ENCODE measurements at regions not wholly inside any gene's neighbourhood (a gene's known extent, or its start where the extent isn't known, plus 50 kb on each side); places are given as distances from the start of the nearest gene placed in this dataset.
"Not testable (repeated sequence)": the region's sequence is repeated elsewhere in the genome, so short reads cannot be mapped to it uniquely, and the experiment has no call there.

GRCh38 chr16:50487528-50487927 is 60.7 kb upstream of the NKD1 start:
- Histone ChIP-seq H3K4me3 (ENCODE audit: low read depth, low read length) (no peak overlapping the region), H3K27ac (ENCODE audit: extremely low read depth, low read depth, low read length) (no peak overlapping the region), H3K9me3 (ENCODE audit: control insufficient read depth, insufficient read depth, low read depth, low read length) (no peaks in the 10 kb centered on the region), H3K36me3 (ENCODE audit: control insufficient read depth in 2 of 2, insufficient read depth in 1 of 2, low read length in 2 of 2) (no peaks in the 10 kb centered on the region), H3K4me1 (ENCODE audit: control insufficient read depth, insufficient read depth, low read length) (no peaks in the 10 kb centered on the region)
- ChIA-PET CTCF (no interaction called here), POLR2A (no interaction called here)
- TF ChIP-seq ZNF530 (tag by site-specific recombination; IDR thresholded peaks at IDR 0.05; ENCODE audit: low read depth) (no peak), ZNF555 (tag by site-specific recombination; conservative IDR thresholded peaks at IDR 0.05) (no peak), ZFP69B (tag by site-specific recombination; IDR thresholded peaks at IDR 0.05) (no peak), ZNF707 (tag by site-specific recombination; IDR thresholded peaks at IDR 0.05) (no peak), MEIS1 (CRISPR knock-in tag; IDR thresholded peaks at IDR 0.05; ENCODE audit: borderline replicate concordance) (no peak), ZIC2 (tag by site-specific recombination; IDR thresholded peaks at IDR 0.05) (no peak), ZNF266 (tag by site-specific recombination; IDR thresholded peaks at IDR 0.05; ENCODE audit: low read depth) (no peak), ZNF521 (tag by site-specific recombination; IDR thresholded peaks at IDR 0.05) (no peak), ZNF324 (tag by site-specific recombination; IDR thresholded peaks at IDR 0.05) (no peak)

- peak; percentile 89 for TF ChIP-seq ZNF513 (tag by site-specific recombination; IDR thresholded peaks at IDR 0.05)
- CTCF ChIA-PET, result interaction anchor here (1.8 kb wide), 1 partner anchor 24 kb away, joined by 7 read pairs; no protein-coding TSS in a partner anchor
- H3K36me3 ChIP-seq (ENCODE audit: control insufficient read depth in 2 of 2, insufficient read depth in 1 of 2, low read length in 2 of 2); POLR2A ChIA-PET; H3K4me1 ChIP-seq (ENCODE audit: control insufficient read depth, insufficient read depth, low read length); H3K9me3 ChIP-seq (ENCODE audit: control insufficient read depth, insufficient read depth, low read depth, low read length); H3K27ac ChIP-seq (ENCODE audit: extremely low read depth, low read depth, low read length); H3K4me3 ChIP-seq (ENCODE audit: low read depth, low read length): not testable (repeated sequence)
Measured at GRCh38 chr16:50486162-50486561, 62.0 kb upstream of the NKD1 start.

GRCh38 chr16:50485232-50485631 is 63.0 kb upstream of the NKD1 start:
- H3K9me3 ChIP-seq (ENCODE audit: control insufficient read depth, insufficient read depth, low read depth, low read length), result no peaks in the 10 kb centered on the region
- H3K4me1 ChIP-seq (ENCODE audit: control insufficient read depth, insufficient read depth, low read length), result no peaks in the 10 kb centered on the region
- ChIA-PET CTCF (interaction anchor here (0.7 to 1.8 kb wide), 3 partner anchors 25 to 56 kb away, joined by 3 to 7 read pairs (median 3); no protein-coding TSS in a partner anchor), POLR2A (no interaction called here)
- H3K27ac ChIP-seq (ENCODE audit: extremely low read depth, low read depth, low read length), result no peak overlapping the region
- no peaks in the 10 kb centered on the region for H3K36me3 ChIP-seq (ENCODE audit: control insufficient read depth in 2 of 2, insufficient read depth in 1 of 2, low read length in 2 of 2)
- no peak overlapping the region for H3K4me3 ChIP-seq (ENCODE audit: low read depth, low read length)
- TF ChIP-seq BCL6B (tag by site-specific recombination; IDR thresholded peaks at IDR 0.05) (no peak), HIC1 (tag by site-specific recombination; IDR thresholded peaks at IDR 0.05) (no peak), REPIN1 (tag by site-specific recombination; IDR thresholded peaks at IDR 0.05; ENCODE audit: low read depth) (no peak), ZNF10 (tag by site-specific recombination; IDR thresholded peaks at IDR 0.05) (no peak), ZNF548 (tag by site-specific recombination; IDR thresholded peaks at IDR 0.05) (no peak), ZNF37A (tag by site-specific recombination; IDR thresholded peaks at IDR 0.05) (no peak), ZNF747 (tag by site-specific recombination; IDR thresholded peaks at IDR 0.05) (no peak), ZNF580 (tag by site-specific recombination; IDR thresholded peaks at IDR 0.05) (no peak), GLI2 (tag by site-specific recombination; IDR thresholded peaks at IDR 0.05; ENCODE audit: borderline replicate concordance, low read depth) (no peak), ZNF132 (tag by site-specific recombination; IDR thresholded peaks at IDR 0.05; ENCODE audit: borderline replicate concordance) (no peak), ZBTB49 (tag by site-specific recombination; IDR thresholded peaks at IDR 0.05; ENCODE audit: low read depth) (no peak), ZBTB8A (tag by site-specific recombination; IDR thresholded peaks at IDR 0.05) (no peak), TRIM28 (IDR thresholded peaks at IDR 0.05; ENCODE audit: borderline replicate concordance, low read length) (no peak), MEIS1 (CRISPR knock-in tag; IDR thresholded peaks at IDR 0.05; ENCODE audit: borderline replicate concordance) (no peak), ZNF843 (tag by site-specific recombination; IDR thresholded peaks at IDR 0.05) (no peak), HOXA7 (CRISPR knock-in tag; IDR thresholded peaks at IDR 0.05; ENCODE audit: borderline replicate concordance) (no peak), ZNF404 (tag by site-specific recombination; IDR thresholded peaks at IDR 0.05) (no peak)

Data from HEK293 (cell line).